Fibroblast of gingiva (primary cell): ENCODE measurements at regions not wholly inside any gene's neighbourhood (a gene's known extent, or its start where the extent isn't known, plus 50 kb on each side); places are given as distances from the start of the nearest gene placed in this dataset.

ENCODE experiments used
- DNase-seq: peaks from one replicate; pipeline ENCODE4 v3.0.0-alpha.2; 2011; ENCODE audit warnings: low read depth

DNA sequence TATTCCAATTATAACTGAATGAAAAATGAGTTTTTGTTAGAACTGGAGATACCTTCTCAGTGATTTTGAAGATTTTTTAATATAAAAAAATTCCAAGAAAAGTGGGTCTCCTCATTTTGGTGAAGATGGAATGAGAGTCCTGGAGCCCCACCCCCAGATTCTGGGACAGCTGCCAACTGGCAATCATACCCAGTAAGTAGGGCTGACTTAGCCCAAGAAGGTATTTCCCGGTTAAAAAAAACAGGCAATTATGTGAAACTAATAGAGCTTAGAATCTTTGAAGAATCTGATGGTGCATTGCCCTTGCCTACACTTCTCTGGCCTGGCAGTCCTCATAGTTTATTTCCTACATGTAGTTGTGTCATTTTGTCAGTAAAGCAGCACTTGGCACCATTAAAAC lies 52.8 kb upstream of the VWDE start:
- no peak for DNase-seq

GRCh38 chr7:12458520-12459131 lies 55.0 kb upstream of the VWDE start:
- DNase-seq = peak; percentile 25

- DNase-seq = no peak
Measured at GRCh38 chr7:12467837-12468236, 64.2 kb upstream of the VWDE start.

DNA sequence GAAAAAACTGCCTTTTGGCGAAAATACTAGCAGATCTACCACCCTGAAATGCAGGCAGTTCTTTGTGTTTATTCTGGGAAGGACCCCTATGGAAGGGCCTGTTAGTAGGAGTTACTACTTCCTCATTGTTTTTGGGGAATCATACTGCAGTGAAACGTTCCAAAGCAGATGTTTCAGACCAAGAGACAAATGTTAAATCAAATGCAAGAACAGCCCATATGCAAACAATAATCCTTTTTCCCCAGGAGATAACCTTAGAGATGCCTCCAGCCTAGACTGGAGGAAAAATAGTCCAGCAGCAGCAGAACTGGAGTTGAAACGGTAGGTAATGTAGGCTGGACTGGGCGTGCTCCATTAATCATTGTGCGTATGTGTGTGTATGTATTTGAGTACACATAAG lies 65.9 kb upstream of the VWDE start:
- no peak for DNase-seq

DNA sequence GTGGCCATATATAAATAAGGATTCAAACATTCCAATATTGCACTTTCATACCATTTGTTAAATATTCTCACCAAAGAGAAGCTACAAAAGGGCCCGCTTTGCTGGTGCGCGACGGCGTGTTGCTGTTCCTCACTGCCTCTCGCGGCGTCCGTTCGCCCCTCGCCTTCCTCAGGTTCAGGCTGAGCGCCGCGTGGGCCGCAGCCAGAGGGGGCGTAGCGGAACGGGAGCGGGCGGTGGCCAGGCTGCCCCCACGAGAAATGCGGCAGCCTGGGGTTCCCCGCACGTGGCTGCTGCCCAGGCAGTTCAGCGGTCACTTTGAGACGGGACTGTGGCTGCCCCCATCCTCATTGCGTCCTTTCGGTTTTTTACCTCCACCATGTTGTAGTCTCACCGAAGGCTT lies 67.3 kb upstream of the VWDE start:
- DNase-seq = no peak

DNA sequence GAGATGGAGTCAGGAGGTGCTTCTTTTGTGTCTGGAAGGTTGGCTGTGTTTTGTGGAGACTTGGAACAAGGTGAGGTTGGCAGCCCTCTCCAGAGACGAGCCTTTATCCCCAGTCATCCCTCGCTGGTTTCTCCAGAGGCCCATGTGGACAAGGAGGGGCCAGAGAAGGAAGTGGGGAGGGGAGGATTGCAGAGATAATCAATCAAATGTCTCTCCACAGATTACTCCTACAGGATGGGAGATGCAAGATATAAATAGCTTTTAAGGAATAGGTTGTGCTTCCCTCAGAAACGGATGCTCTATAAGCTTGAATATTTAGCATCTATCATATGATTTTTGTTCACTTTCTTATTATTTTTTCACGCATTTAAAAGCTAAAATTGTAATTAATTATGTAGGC lies 70.4 kb upstream of the VWDE start:
- no peak for DNase-seq

GRCh38 chr7:12475362-12476063 lies 71.8 kb upstream of the VWDE start:
- DNase-seq = peak; percentile 56

- DNase-seq = no peak
Measured at GRCh38 chr7:12477620-12478019, 74.0 kb upstream of the VWDE start.

- DNase-seq = no peak
Measured at GRCh38 chr7:12481722-12482121, 78.1 kb upstream of the VWDE start.

DNA sequence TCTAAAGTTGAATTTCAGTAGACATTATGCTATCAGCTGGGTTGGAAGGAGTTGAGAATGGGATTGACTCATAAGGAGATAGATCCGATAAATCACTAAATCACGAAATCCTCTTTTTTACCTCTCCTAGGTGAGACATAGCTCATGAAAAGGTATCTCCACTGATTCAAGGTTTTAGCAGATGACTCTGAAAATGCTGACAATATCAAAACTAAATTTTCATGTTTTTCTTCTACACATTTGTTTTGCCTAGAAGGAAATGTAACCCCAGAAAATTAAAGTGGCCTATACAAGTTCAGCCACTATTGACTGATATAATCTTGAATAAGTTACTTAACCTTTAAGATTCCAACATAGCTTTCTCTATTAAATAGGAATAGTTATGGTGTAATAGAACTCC lies 82.2 kb upstream of the VWDE start:
- no peak for DNase-seq

GRCh38 chr7:12488341-12488740 lies 82.2 kb upstream of the SCIN start:
- no peak for DNase-seq

DNA sequence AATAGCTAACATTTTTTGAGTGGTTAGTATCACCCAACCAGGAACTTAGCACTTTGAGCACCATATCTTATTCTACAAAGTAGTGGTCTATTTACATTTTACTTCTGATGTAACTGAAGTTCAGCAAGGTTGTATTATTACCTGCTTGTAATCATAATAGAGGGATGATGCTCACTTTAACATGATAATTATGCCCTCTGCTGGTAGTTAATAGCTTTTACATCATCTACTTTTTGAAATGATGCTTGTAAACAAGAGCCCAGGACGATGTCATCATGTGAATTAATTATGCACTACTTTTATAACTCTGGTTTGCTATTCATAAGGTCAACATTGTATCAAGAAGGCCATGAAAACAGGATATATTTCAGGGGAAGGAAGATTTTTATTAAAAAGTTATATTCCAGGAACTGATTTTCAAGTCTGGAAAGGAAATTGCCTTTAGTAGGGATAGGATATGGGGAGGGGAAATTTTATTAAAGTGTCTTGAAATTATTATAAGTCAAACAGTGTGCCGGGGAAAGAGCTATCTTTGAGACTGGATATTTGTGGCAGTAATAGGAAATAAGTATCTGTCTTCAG lies 80.3 kb upstream of the SCIN start:
- DNase-seq = peak; percentile 16

DNA sequence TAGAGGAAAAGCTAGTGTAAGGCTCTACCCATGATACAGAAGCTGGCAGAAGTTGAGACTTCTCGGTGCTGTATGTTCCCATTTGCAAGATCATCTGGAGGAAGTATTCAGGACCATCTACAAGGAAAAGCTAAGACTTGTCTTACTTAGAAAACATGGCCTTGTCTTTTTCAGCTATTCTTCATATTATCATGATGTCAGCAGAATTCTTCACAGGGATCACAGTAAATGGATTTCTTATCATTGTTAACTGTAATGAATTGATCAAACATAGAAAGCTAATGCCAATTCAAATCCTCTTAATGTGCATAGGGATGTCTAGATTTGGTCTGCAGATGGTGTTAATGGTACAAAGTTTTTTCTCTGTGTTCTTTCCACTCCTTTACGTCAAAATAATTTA lies 79.6 kb upstream of the SCIN start:
- no peak for DNase-seq

GRCh38 chr7:12491526-12491925 lies 79.0 kb upstream of the SCIN start:
- no peak for DNase-seq

- no peak for DNase-seq
Measured at GRCh38 chr7:12493407-12493806, 77.1 kb upstream of the SCIN start.

- no peak for DNase-seq
Measured at GRCh38 chr7:12493863-12494686, 76.4 kb upstream of the SCIN start.

- no peak for DNase-seq
Measured at GRCh38 chr7:12494687-12495024, 75.9 kb upstream of the SCIN start.

DNA sequence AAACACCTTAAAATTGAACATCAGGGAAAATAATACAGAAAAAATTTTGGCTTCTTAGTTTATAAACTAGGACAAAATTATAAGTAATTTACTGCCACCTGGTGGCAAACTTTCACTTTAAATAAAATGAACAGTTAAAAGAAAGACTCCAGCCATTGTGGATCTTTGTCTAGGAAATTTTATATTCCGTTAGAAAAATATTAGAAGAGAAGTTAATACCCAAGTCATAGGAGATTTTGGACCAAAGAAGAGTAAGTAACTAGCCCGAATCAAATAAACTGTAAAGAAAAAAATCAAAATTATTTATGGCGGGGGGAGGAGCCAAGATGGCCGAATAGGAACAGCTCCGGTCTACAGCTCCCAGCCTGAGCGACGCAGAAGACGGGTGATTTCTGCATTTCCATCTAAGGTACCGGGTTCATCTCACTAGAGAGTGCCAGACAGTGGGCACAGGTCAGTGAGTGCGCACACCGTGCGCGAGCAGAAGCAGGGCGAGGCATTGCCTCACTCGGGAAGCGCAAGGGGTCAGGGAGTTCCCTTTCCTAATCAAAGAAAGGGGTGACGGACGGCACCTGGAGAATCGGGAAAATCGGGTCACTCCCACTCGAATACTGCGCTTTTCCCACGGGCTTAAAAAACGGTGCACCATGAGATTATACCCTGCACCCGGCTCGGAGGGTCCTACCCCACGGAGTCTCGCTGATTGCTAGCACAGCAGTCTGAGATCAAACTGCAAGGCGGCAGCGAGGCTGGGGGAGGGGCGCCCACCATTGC lies 73.4 kb upstream of the SCIN start:
- peak; percentile 39 for DNase-seq

- no peak for DNase-seq
Measured at GRCh38 chr7:12504149-12504548, 66.4 kb upstream of the SCIN start.

GRCh38 chr7:12508005-12508404 lies 62.5 kb upstream of the SCIN start:
- DNase-seq = no peak

DNA sequence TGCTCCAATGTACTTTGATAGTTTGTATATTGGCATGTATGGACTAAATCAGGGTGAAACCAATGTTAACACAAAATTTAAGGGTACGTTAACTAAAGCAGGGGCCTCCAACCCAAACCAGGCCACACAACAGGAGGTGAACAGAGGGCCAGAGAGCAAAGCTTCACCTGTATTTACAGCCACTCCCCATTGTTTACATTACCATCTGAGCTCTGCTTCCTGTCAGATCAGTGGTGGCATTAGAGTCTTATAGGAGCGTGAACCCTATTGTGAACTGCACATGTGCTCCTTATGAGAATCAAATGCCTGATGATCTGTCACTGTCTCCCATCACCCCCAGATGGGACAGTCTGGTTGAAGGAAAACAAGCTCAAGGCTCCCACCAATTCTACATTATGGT lies 62.0 kb upstream of the SCIN start:
- DNase-seq = no peak

- no peak for DNase-seq
Measured at GRCh38 chr7:12517451-12517850, 53.1 kb upstream of the SCIN start.
